Mesenchymal stem cell (in vitro differentiated cells and primary cell): ENCODE measurements at regions not wholly inside any gene's neighbourhood (a gene's known extent, or its start where the extent isn't known, plus 50 kb on each side); places are given as distances from the start of the nearest gene placed in this dataset.

Experiments used
- DNase-seq: peaks from one replicate; pipeline ENCODE4 v3.0.0-alpha.2; 2013
- H2AFZ ChIP-seq: one replicate; pipeline ENCODE4 v1.6.1; 2013; ENCODE audit warnings: low read depth, mild to moderate bottlenecking, control low read depth, inconsistent platforms, low read length, moderate library complexity
- H2AK5ac ChIP-seq: 2 replicates; pipeline ENCODE4 v1.6.1; 2013; ENCODE audit warnings: low read length, moderate library complexity, mild to moderate bottlenecking, inconsistent platforms; ENCODE audit not compliant: severe bottlenecking
- H2BK120ac ChIP-seq: one replicate; pipeline ENCODE4 v1.6.1; 2013; ENCODE audit warnings: low read depth, mild to moderate bottlenecking, inconsistent platforms, low read length, moderate library complexity
- H2BK12ac ChIP-seq, 2 experiments: one replicate each; pipeline ENCODE4 v1.6.1; 2013; ENCODE audit warnings: inconsistent platforms in 2 of 2, low read length in 2 of 2, mild to moderate bottlenecking in 2 of 2, moderate library complexity in 2 of 2, control low read depth in 1 of 2
- H2BK15ac ChIP-seq: one replicate; pipeline ENCODE4 v1.6.1; 2013; ENCODE audit warnings: mild to moderate bottlenecking, low read depth, inconsistent platforms; ENCODE audit not compliant: poor library complexity, severe bottlenecking
- H2BK5ac ChIP-seq: 2 replicates; pipeline ENCODE4 v1.6.1; 2013; ENCODE audit warnings: low read depth, mild to moderate bottlenecking, low read length, control low read depth, inconsistent platforms; ENCODE audit not compliant: poor library complexity, severe bottlenecking
- H3K14ac ChIP-seq, 2 experiments: one replicate each; pipeline ENCODE4 v1.6.1; 2013; ENCODE audit warnings: inconsistent platforms in 2 of 2, low read length in 2 of 2, control low read depth in 1 of 2, mild to moderate bottlenecking in 1 of 2, moderate library complexity in 1 of 2
- H3K18ac ChIP-seq, 2 experiments: one replicate each; pipeline ENCODE4 v1.6.1; 2013; ENCODE audit warnings: inconsistent platforms in 2 of 2, low read length in 2 of 2, control low read depth in 1 of 2, low read depth in 1 of 2, mild to moderate bottlenecking in 1 of 2
- H3K23ac ChIP-seq, 2 experiments: one replicate each; pipeline ENCODE4 v1.6.1; 2013; ENCODE audit warnings: inconsistent platforms in 2 of 2, low read length in 2 of 2, mild to moderate bottlenecking in 2 of 2, moderate library complexity in 2 of 2, control low read depth in 1 of 2
- H3K27ac ChIP-seq: 2 replicates; pipeline ENCODE4 v1.5.1; 2013; ENCODE audit warnings: mild to moderate bottlenecking, moderate library complexity, low read length, control low read depth, inconsistent platforms; ENCODE audit not compliant: poor library complexity, severe bottlenecking
- H3K27me3 ChIP-seq, 2 experiments: 2 replicates each; pipeline versions ENCODE4 v1.6.1 to v1.7.0; 2013; ENCODE audit warnings: low read length in 2 of 2, mild to moderate bottlenecking in 2 of 2, moderate library complexity in 2 of 2, control low read depth in 1 of 2, inconsistent platforms in 1 of 2; ENCODE audit not compliant: control insufficient read depth in 1 of 2, insufficient read depth in 1 of 2
- H3K36me3 ChIP-seq, 2 experiments: 2 replicates each; pipeline versions ENCODE4 v1.6.1 to v1.7.0; 2013; ENCODE audit warnings: low read length in 2 of 2, control low read depth in 1 of 2, inconsistent platforms in 1 of 2, low read depth in 1 of 2, mild to moderate bottlenecking in 1 of 2; ENCODE audit not compliant: insufficient read depth in 2 of 2, control insufficient read depth in 1 of 2
- H3K4ac ChIP-seq, 2 experiments: one replicate each; pipeline ENCODE4 v1.6.1; 2013; ENCODE audit warnings: inconsistent platforms in 2 of 2, low read length in 2 of 2, mild to moderate bottlenecking in 2 of 2, moderate library complexity in 2 of 2, control low read depth in 1 of 2, low read depth in 1 of 2
- H3K4me1 ChIP-seq: 2 replicates; pipeline ENCODE4 v1.6.1; 2013; ENCODE audit warnings: low read depth, low read length, control low read depth; ENCODE audit not compliant: control insufficient read depth, insufficient read depth
- H3K4me2 ChIP-seq: 2 replicates; pipeline ENCODE4 v1.6.1; 2013; ENCODE audit warnings: low read length, mild to moderate bottlenecking, inconsistent platforms; ENCODE audit not compliant: poor library complexity, severe bottlenecking
- H3K4me3 ChIP-seq, 2 experiments: 2 replicates each; pipeline versions ENCODE4 v1.5.1 to v1.7.0; 2013; ENCODE audit warnings: low read length in 2 of 2, mild to moderate bottlenecking in 2 of 2, control low read depth in 1 of 2, low read depth in 1 of 2; ENCODE audit not compliant: insufficient read depth in 1 of 2
- H3K79me1 ChIP-seq: replicated peaks from 2 replicates; pipeline ENCODE4 v1.6.1; 2013; ENCODE audit warnings: mild to moderate bottlenecking, control low read depth, low read length, inconsistent platforms; ENCODE audit not compliant: poor library complexity, severe bottlenecking
- H3K9ac ChIP-seq: 2 replicates; pipeline ENCODE4 v1.7.0; 2013; ENCODE audit warnings: mild to moderate bottlenecking, low read length, moderate library complexity
- H3K9me3 ChIP-seq: 2 replicates; pipeline ENCODE4 v1.7.0; 2013; ENCODE audit warnings: mild to moderate bottlenecking, low read length; ENCODE audit not compliant: control insufficient read depth
- H4K8ac ChIP-seq: one replicate; pipeline ENCODE4 v1.6.1; 2013; ENCODE audit warnings: inconsistent platforms, mild to moderate bottlenecking, low read length, moderate library complexity
- H4K91ac ChIP-seq: one replicate; pipeline ENCODE4 v1.6.1; 2013; ENCODE audit warnings: mild to moderate bottlenecking, low read length, inconsistent platforms
- WGBS: methylation state at CpG from one replicate; pipeline ENCODE4 v1.1.7; 2013; ENCODE audit warnings: mixed read lengths; 5-methylcytosine and 5-hydroxymethylcytosine counted together

GRCh38 chr3:25237602-25238001 is 190.5 kb upstream of the RARB start:
- H3K79me1 ChIP-seq: no peaks in the 10 kb centered on the region
- H2BK12ac ChIP-seq: no peak overlapping the region
- H3K4me3 ChIP-seq: no peak overlapping the region
- no peaks in the 10 kb centered on the region for H3K36me3 ChIP-seq
- no peak overlapping the region for H2BK5ac ChIP-seq
- H3K14ac ChIP-seq: no peak overlapping the region
- no peak overlapping the region for H3K23ac ChIP-seq
- no peak overlapping the region for H3K4ac ChIP-seq
- no peak for DNase-seq
- H4K91ac ChIP-seq: no peak overlapping the region
- WGBS: no CpG with 5 or more reads among the region's 1 CpG
- no peak overlapping the region for H4K8ac ChIP-seq
- H2BK120ac ChIP-seq: no peak overlapping the region
- H3K27ac ChIP-seq: no peak overlapping the region
- H3K9ac ChIP-seq: no peak overlapping the region
- no peaks in the 10 kb centered on the region for H3K4me1 ChIP-seq
- H2AFZ ChIP-seq: no peak overlapping the region
- H3K4me2 ChIP-seq: no peak overlapping the region
- peaks cover 4% of the 10 kb centered on the region for H3K9me3 ChIP-seq
- no peaks in the 10 kb centered on the region for H3K27me3 ChIP-seq
- no peak overlapping the region for H2BK15ac ChIP-seq
- no peak overlapping the region for H3K18ac ChIP-seq
- no peak overlapping the region for H2AK5ac ChIP-seq

- Histone ChIP-seq H3K23ac (no peak overlapping the region), H3K4ac (no peak overlapping the region), H3K4me3 (no peak overlapping the region), H3K4me1 (no peaks in the 10 kb centered on the region), H2BK15ac (no peak overlapping the region), H4K8ac (no peak overlapping the region), H4K91ac (no peak overlapping the region), H2BK120ac (no peak overlapping the region), H3K79me1 (no peaks in the 10 kb centered on the region), H2AFZ (no peak overlapping the region), H3K4me2 (no peak overlapping the region), H3K27me3 (no peaks in the 10 kb centered on the region), H3K27ac (no peak overlapping the region), H2AK5ac (no peak overlapping the region), H2BK12ac (no peak overlapping the region), H2BK5ac (no peak overlapping the region), H3K9me3 (peaks cover 4% of the 10 kb centered on the region), H3K14ac (no peak overlapping the region), H3K18ac (no peak overlapping the region), H3K9ac (no peak overlapping the region), H3K36me3 (no peaks in the 10 kb centered on the region)
- no CpG with 5 or more reads among the region's 1 CpG for WGBS
- DNase-seq: no peak
Observed at GRCh38 chr3:25239042-25239441, 189.0 kb upstream of the RARB start.

GRCh38 chr3:25246913-25247312 is 181.2 kb upstream of the RARB start:
- Histone ChIP-seq H2BK12ac (no peak overlapping the region), H3K79me1 (no peaks in the 10 kb centered on the region), H3K23ac (no peak overlapping the region), H2BK5ac (no peak overlapping the region), H3K27ac (no peak overlapping the region), H3K9ac (no peak overlapping the region), H4K91ac (no peak overlapping the region), H3K4me2 (no peak overlapping the region), H3K4ac (no peak overlapping the region), H3K4me1 (no peaks in the 10 kb centered on the region), H3K4me3 (no peak overlapping the region), H2BK15ac (no peak overlapping the region), H3K9me3 (peaks cover 31% of the 10 kb centered on the region), H3K36me3 (no peaks in the 10 kb centered on the region), H2AFZ (no peak overlapping the region), H3K27me3 (no peaks in the 10 kb centered on the region), H2AK5ac (no peak overlapping the region), H3K18ac (no peak overlapping the region), H3K14ac (no peak overlapping the region), H4K8ac (peak overlapping the region; percentile 49), H2BK120ac (no peak overlapping the region)
- DNase-seq: no peak
- 77% methylated on average over 5 of the region's 5 CpGs for WGBS

- H3K27ac ChIP-seq: no peak overlapping the region
- no peak overlapping the region for H3K4ac ChIP-seq
- no peak overlapping the region for H3K9ac ChIP-seq
- no CpG with 5 or more reads among the region's 1 CpG for WGBS
- no peak overlapping the region for H3K18ac ChIP-seq
- H3K4me1 ChIP-seq: no peaks in the 10 kb centered on the region
- no peak overlapping the region for H2AFZ ChIP-seq
- no peak overlapping the region for H2BK120ac ChIP-seq
- H3K9me3 ChIP-seq: peaks cover 48% of the 10 kb centered on the region
- no peak overlapping the region for H2BK12ac ChIP-seq
- H2BK15ac ChIP-seq: no peak overlapping the region
- no peaks in the 10 kb centered on the region for H3K79me1 ChIP-seq
- no peak overlapping the region for H4K91ac ChIP-seq
- no peaks in the 10 kb centered on the region for H3K27me3 ChIP-seq
- no peak overlapping the region for H2AK5ac ChIP-seq
- H3K36me3 ChIP-seq: no peaks in the 10 kb centered on the region
- H3K4me3 ChIP-seq: no peak overlapping the region
- H3K23ac ChIP-seq: no peak overlapping the region
- H3K14ac ChIP-seq: no peak overlapping the region
- H2BK5ac ChIP-seq: no peak overlapping the region
- H3K4me2 ChIP-seq: no peak overlapping the region
- H4K8ac ChIP-seq: no peak overlapping the region
- no peak for DNase-seq
Observed at GRCh38 chr3:25252291-25252690, 175.8 kb upstream of the RARB start.
